RWPE1 (cell line): ENCODE measurements at regions not wholly inside any gene's neighbourhood (a gene's known extent, or its start where the extent isn't known, plus 50 kb on each side); places are given as distances from the start of the nearest gene placed in this dataset.

ENCODE experiments used
- CTCF ChIA-PET: fragments of 350-600 bp; sonication (Branson Sonifier 250); formaldehyde crosslinking; extraction: SDS; loops from one replicate; lab custom pipeline; 2021; lab: Yijun Ruan, JAX
- POLR2A ChIA-PET: fragments of 400-600 bp; formaldehyde crosslinking; extraction: SDS; loops from one replicate; lab custom pipeline; 2020; ENCODE audit warnings: antibody characterized with exemption; ENCODE audit not compliant: low non-redundant PET; lab: Yijun Ruan, JAX
- DNase-seq: peaks from one replicate; pipeline ENCODE4 v3.0.0; 2012; ENCODE audit warnings: low spot score
- H3K27ac ChIP-seq: fragments of 450-650 bp; 2 replicates; pipeline ENCODE4 v1.5.1; 2017
- CTCF ChIP-seq: fragments of 450-650 bp; conservative IDR thresholded peaks from 2 replicates; pipeline ENCODE4 v1.5.1; 2017; ENCODE audit warnings: low read depth, mild to moderate bottlenecking

- POLR2A ChIA-PET: no interaction called here
These were observed 176.4 kb upstream of the CHD1 start for GRCh38 chr5:99105216-99105615.

GRCh38 chr5:99104538-99105132 lies 175.8 kb upstream of the CHD1 start:
- POLR2A ChIA-PET: no interaction called here
- no peak overlapping the region for H3K27ac ChIP-seq
- CTCF ChIA-PET: interaction anchor here (0.6 to 1.0 kb wide), 28 partner anchors 9 to 1988 kb away, joined by 3 to 10 read pairs (median 4); no protein-coding TSS in a partner anchor
- DNase-seq: peak; percentile 40
- peak; percentile 78 for TF ChIP-seq CTCF

More at GRCh38 chr5:99105216-99105615, 176.4 kb upstream of the CHD1 start:
- DNase-seq: no peak
- no peak overlapping the region for H3K27ac ChIP-seq
- CTCF ChIA-PET: interaction anchor here (0.6 to 1.0 kb wide), 26 partner anchors 9 to 1989 kb away, joined by 3 to 10 read pairs (median 4); no protein-coding TSS in a partner anchor
- TF ChIP-seq CTCF: no peak

GRCh38 chr5:99102073-99102697 lies 173.4 kb upstream of the CHD1 start:
- no peak overlapping the region for H3K27ac ChIP-seq
- ChIA-PET POLR2A (no interaction called here), CTCF (interaction anchor here (0.6 kb wide), 1 partner anchor 57 kb away, joined by 5 read pairs; no protein-coding TSS in a partner anchor)
- no peak for DNase-seq
- TF ChIP-seq CTCF: no peak

DNA sequence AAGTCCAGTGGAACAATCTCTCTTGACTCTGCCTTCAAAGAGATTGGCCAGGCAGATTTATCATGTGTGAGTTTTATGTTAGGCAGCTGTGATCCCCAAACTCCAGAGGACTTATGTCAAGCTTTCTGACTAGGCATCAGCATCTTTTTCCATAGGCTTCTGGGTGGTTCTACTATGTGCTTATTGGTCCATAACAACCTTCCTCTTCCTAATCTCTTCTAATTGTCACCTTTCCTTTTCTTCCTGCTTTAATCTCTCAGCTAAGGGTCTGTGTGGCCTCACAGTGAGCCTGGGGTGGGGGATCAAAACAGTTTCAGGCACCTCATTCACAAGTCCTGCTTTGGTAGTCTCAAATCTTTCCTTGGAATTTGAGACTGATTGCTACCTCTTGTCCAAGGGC lies 170.9 kb upstream of the CHD1 start:
- DNase-seq: no peak
- CTCF ChIA-PET: no interaction called here
- H3K27ac ChIP-seq: no peak overlapping the region
- no peak for TF ChIP-seq CTCF
- POLR2A ChIA-PET: no interaction called here

GRCh38 chr5:99089822-99090549 lies 161.2 kb upstream of the CHD1 start:
- CTCF ChIA-PET: no interaction called here
- H3K27ac ChIP-seq: no peak overlapping the region
- no peak for TF ChIP-seq CTCF
- POLR2A ChIA-PET: no interaction called here
- no peak for DNase-seq

DNA sequence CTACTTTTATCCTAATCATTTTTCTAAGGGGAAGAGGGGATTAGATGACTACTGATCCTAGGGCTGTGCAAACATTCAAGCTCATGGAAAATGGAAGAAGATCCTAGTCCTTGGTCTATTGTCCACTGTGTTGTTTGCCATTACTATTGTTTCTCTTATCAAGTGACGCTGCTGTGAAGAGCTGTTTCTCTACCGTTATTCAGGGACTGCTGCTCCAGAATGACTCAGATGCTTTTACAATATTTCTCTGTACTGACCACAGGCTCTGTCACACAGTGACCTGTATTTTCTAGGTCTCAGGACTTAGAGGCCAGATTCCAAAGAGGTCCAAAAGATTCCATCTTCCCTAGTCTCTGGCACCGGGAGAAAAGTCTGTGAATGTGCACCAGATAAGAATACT lies 159.5 kb upstream of the CHD1 start:
- TF ChIP-seq CTCF: no peak
- no peak overlapping the region for H3K27ac ChIP-seq
- no peak for DNase-seq
- ChIA-PET POLR2A (no interaction called here), CTCF (interaction anchor here (0.6 kb wide), 1 partner anchor 757 kb away, joined by 5 read pairs; no protein-coding TSS in a partner anchor)
